Right renal cortex interstitium (tissue), 3 donors: ENCODE measurements at regions not wholly inside any gene's neighbourhood (a gene's known extent, or its start where the extent isn't known, plus 50 kb on each side); places are given as distances from the start of the nearest gene placed in this dataset.
A peak's percentile ranks its signal among the peaks of the same experiment; 100 is the strongest.

Experiments
- DNase-seq, 3 donors: peaks; one replicate each; pipeline ENCODE4 v3.0.0-alpha.2; 2013; ENCODE audit warnings: low read depth in 3 of 3, low spot score in 2 of 3

- DNase-seq, result no peak
Measured at GRCh38 chr13:63367522-63368198, 1952.0 kb upstream of the PCDH20 start.

- DNase-seq, result no peak
Measured at GRCh38 chr13:63364159-63364558, 1948.5 kb upstream of the PCDH20 start.

- no peak for DNase-seq
Measured at GRCh38 chr13:63351533-63351932, 1935.9 kb upstream of the PCDH20 start.

- no peak for DNase-seq
Measured at GRCh38 chr13:63351081-63351480, 1935.4 kb upstream of the PCDH20 start.

GRCh38 chr13:63345835-63346234 lies 1930.2 kb upstream of the PCDH20 start:
- DNase-seq, result no peak

- no peak for DNase-seq
Measured at GRCh38 chr13:63344711-63345110, 1929.1 kb upstream of the PCDH20 start.

- DNase-seq, result no peak
Measured at GRCh38 chr13:63337921-63338320, 1922.3 kb upstream of the PCDH20 start.

- no peak for DNase-seq
Measured at GRCh38 chr13:63337041-63337440, 1921.4 kb upstream of the PCDH20 start.

GRCh38 chr13:63336549-63336948 lies 1920.9 kb upstream of the PCDH20 start:
- DNase-seq, result no peak

- DNase-seq, result no peak
Measured at GRCh38 chr13:63327584-63327983, 1911.9 kb upstream of the PCDH20 start.

- DNase-seq, result no peak
Measured at GRCh38 chr13:63323441-63323840, 1907.8 kb upstream of the PCDH20 start.

- DNase-seq, result no peak
Measured at GRCh38 chr13:63311587-63311986, 1895.9 kb upstream of the PCDH20 start.

- DNase-seq, result no peak
Measured at GRCh38 chr13:63308549-63309165, 1893.0 kb upstream of the PCDH20 start.

GRCh38 chr13:63307228-63307627 lies 1891.6 kb upstream of the PCDH20 start:
- no peak for DNase-seq

- DNase-seq, result no peak
Measured at GRCh38 chr13:63305641-63306133, 1890.0 kb upstream of the PCDH20 start.

GRCh38 chr13:63304497-63304896 lies 1888.8 kb upstream of the PCDH20 start:
- no peak for DNase-seq

- DNase-seq, result peak in 1 of 3 donors; percentile 1
Measured at GRCh38 chr13:63299866-63300394, 1884.3 kb upstream of the PCDH20 start.

GRCh38 chr13:63297163-63297562 lies 1881.5 kb upstream of the PCDH20 start:
- no peak for DNase-seq

GRCh38 chr13:63291701-63292100 lies 1876.1 kb upstream of the PCDH20 start:
- no peak for DNase-seq

GRCh38 chr13:63288576-63288975 lies 1872.9 kb upstream of the PCDH20 start:
- no peak for DNase-seq

GRCh38 chr13:63287926-63288325 lies 1872.3 kb upstream of the PCDH20 start:
- DNase-seq, result no peak

GRCh38 chr13:63285426-63285825 lies 1869.8 kb upstream of the PCDH20 start:
- DNase-seq, result no peak
